H1 (cell line): ENCODE measurements at regions not wholly inside any gene's neighbourhood (a gene's known extent, or its start where the extent isn't known, plus 50 kb on each side); places are given as distances from the start of the nearest gene placed in this dataset.
"Not testable (repeated sequence)": the region's sequence is repeated elsewhere in the genome, so short reads cannot be mapped to it uniquely, and the experiment has no call there.

Experiments used
- CBX5 ChIP-seq: fragments of 300-800, 300-1000 bp; sonication (generic); IDR thresholded peaks from 2 replicates; pipeline ENCODE4 v1.7.1; 2016; ENCODE audit warnings: antibody characterized with exemption, low read length, low read depth
- CTCF ChIP-seq, 3 experiments: IDR thresholded peaks; 1 replicate in 2 of 3; 2 replicates in 1 of 3; pipeline versions ENCODE4 v1.5.1 to v1.6.1; 2011; ENCODE audit warnings: low read length in 3 of 3, mild to moderate bottlenecking in 3 of 3, inconsistent platforms in 2 of 3, low read depth in 1 of 3, moderate library complexity in 1 of 3; ENCODE audit not compliant: insufficient read depth in 1 of 3; ENCODE audit errors: control extremely low read depth in 1 of 3

- not testable (repeated sequence) for TF ChIP-seq CTCF (IDR thresholded peaks at IDR 0.05; ENCODE audit: control extremely low read depth in 1 of 3, insufficient read depth in 1 of 3, low read depth in 1 of 3, low read length in 3 of 3); CBX5
These were observed 511.6 kb downstream of the GRIN2A start for GRCh38 chr16:9670616-9671015.
